Spinal cord (tissue), 9 donors: ENCODE measurements at regions not wholly inside any gene's neighbourhood (a gene's known extent, or its start where the extent isn't known, plus 50 kb on each side); places are given as distances from the start of the nearest gene placed in this dataset.

Source experiments
- DNase-seq, 6 donors: peaks; one replicate each; pipeline versions ENCODE4 v3.0.0 to v3.0.0-alpha.2; 2013 to 2015; ENCODE audit warnings: low spot score in 6 of 6, low read depth in 4 of 6
- H3K27ac ChIP-seq: one replicate; pipeline ENCODE4 v1.5.1; 2013; ENCODE audit warnings: low read depth, low read length, control low read depth
- H3K27me3 ChIP-seq: one replicate; pipeline ENCODE4 v1.6.1; 2013; ENCODE audit warnings: low read length; ENCODE audit not compliant: control insufficient read depth, insufficient read depth
- H3K36me3 ChIP-seq: one replicate; pipeline ENCODE4 v1.6.1; 2013; ENCODE audit warnings: low read length; ENCODE audit not compliant: control insufficient read depth, insufficient read depth
- H3K4me1 ChIP-seq: one replicate; pipeline ENCODE4 v1.6.1; 2013; ENCODE audit warnings: low read length; ENCODE audit not compliant: control insufficient read depth, insufficient read depth
- H3K4me3 ChIP-seq: one replicate; pipeline ENCODE4 v1.5.1; 2013; ENCODE audit warnings: low read depth, low read length, control low read depth
- H3K9me3 ChIP-seq: one replicate; pipeline ENCODE4 v1.6.1; 2013; ENCODE audit warnings: low read length; ENCODE audit not compliant: control insufficient read depth, insufficient read depth
- WGBS: methylation state at CpG from one replicate; pipeline ENCODE4 v1.1.5; 2013; ENCODE audit warnings: missing lambda C conversion rate; ENCODE audit not compliant: insufficient coverage; 5-methylcytosine and 5-hydroxymethylcytosine counted together
- donor health status: healthy.

- no peak for DNase-seq
- Histone ChIP-seq H3K36me3 (no peaks in the 10 kb centered on the region), H3K4me1 (no peaks in the 10 kb centered on the region), H3K27ac (no peak overlapping the region), H3K4me3 (no peak overlapping the region), H3K9me3 (peaks cover 2% of the 10 kb centered on the region), H3K27me3 (no peaks in the 10 kb centered on the region)
Measured at GRCh38 chrX:116897526-116897925, 434.8 kb upstream of the CT83 start.

GRCh38 chrX:116881961-116882360, 419.2 kb upstream of the CT83 start:
- no peak overlapping the region for H3K4me3 ChIP-seq
- DNase-seq = no peak
- no peaks in the 10 kb centered on the region for H3K4me1 ChIP-seq
- no peak overlapping the region for H3K27ac ChIP-seq
- no peaks in the 10 kb centered on the region for H3K27me3 ChIP-seq
- no peaks in the 10 kb centered on the region for H3K9me3 ChIP-seq
- H3K36me3 ChIP-seq = no peaks in the 10 kb centered on the region
- WGBS = no CpG with 5 or more reads among the region's 1 CpG

GRCh38 chrX:116873671-116874070, 410.9 kb upstream of the CT83 start:
- H3K4me1 ChIP-seq = no peaks in the 10 kb centered on the region
- no peaks in the 10 kb centered on the region for H3K36me3 ChIP-seq
- no peak for DNase-seq
- H3K27ac ChIP-seq = no peak overlapping the region
- no peak overlapping the region for H3K4me3 ChIP-seq
- 78% methylated on average over 3 of the region's 3 CpGs for WGBS
- no peaks in the 10 kb centered on the region for H3K27me3 ChIP-seq
- H3K9me3 ChIP-seq = no peaks in the 10 kb centered on the region

- no peaks in the 10 kb centered on the region for H3K36me3 ChIP-seq
Measured at GRCh38 chrX:116872931-116873330, 410.2 kb upstream of the CT83 start.

GRCh38 chrX:116863029-116863428, 400.3 kb upstream of the CT83 start:
- Histone ChIP-seq H3K4me1 (no peaks in the 10 kb centered on the region), H3K27ac (no peak overlapping the region), H3K9me3 (no peaks in the 10 kb centered on the region), H3K27me3 (no peaks in the 10 kb centered on the region), H3K4me3 (no peak overlapping the region), H3K36me3 (no peaks in the 10 kb centered on the region)
- WGBS = 61% methylated on average over 3 of the region's 4 CpGs
- no peak for DNase-seq

More at GRCh38 chrX:116872931-116873330, 410.2 kb upstream of the CT83 start:
- Histone ChIP-seq H3K4me1 (no peaks in the 10 kb centered on the region), H3K27ac (no peak overlapping the region), H3K4me3 (no peak overlapping the region), H3K27me3 (no peaks in the 10 kb centered on the region), H3K9me3 (no peaks in the 10 kb centered on the region)
- WGBS = no CpG with 5 or more reads among the region's 1 CpG
- no peak for DNase-seq

- no peak overlapping the region for H3K27ac ChIP-seq
- no peaks in the 10 kb centered on the region for H3K36me3 ChIP-seq
- 38% methylated on average over 1 of the region's 1 CpG for WGBS
- no peak for DNase-seq
- no peaks in the 10 kb centered on the region for H3K27me3 ChIP-seq
- H3K9me3 ChIP-seq = no peaks in the 10 kb centered on the region
- no peaks in the 10 kb centered on the region for H3K4me1 ChIP-seq
- H3K4me3 ChIP-seq = no peak overlapping the region
Measured at GRCh38 chrX:116862340-116862739, 399.6 kb upstream of the CT83 start.

- no peak for DNase-seq
- Histone ChIP-seq H3K9me3 (no peaks in the 10 kb centered on the region), H3K27ac (no peak overlapping the region), H3K4me1 (no peaks in the 10 kb centered on the region), H3K27me3 (no peaks in the 10 kb centered on the region), H3K36me3 (no peaks in the 10 kb centered on the region), H3K4me3 (no peak overlapping the region)
- 50% methylated on average over 1 of the region's 3 CpGs for WGBS
Measured at GRCh38 chrX:116841290-116841689, 378.5 kb upstream of the CT83 start.

- no peak overlapping the region for H3K27ac ChIP-seq
- WGBS = no CpG with 5 or more reads among the region's 4 CpGs
- no peaks in the 10 kb centered on the region for H3K36me3 ChIP-seq
- H3K9me3 ChIP-seq = no peaks in the 10 kb centered on the region
- no peaks in the 10 kb centered on the region for H3K27me3 ChIP-seq
- H3K4me1 ChIP-seq = no peaks in the 10 kb centered on the region
- DNase-seq = no peak
- no peak overlapping the region for H3K4me3 ChIP-seq
Measured at GRCh38 chrX:116827063-116827462, 364.3 kb upstream of the CT83 start.

- Histone ChIP-seq H3K4me3 (no peak overlapping the region), H3K36me3 (no peaks in the 10 kb centered on the region), H3K4me1 (no peaks in the 10 kb centered on the region), H3K9me3 (no peaks in the 10 kb centered on the region), H3K27ac (no peak overlapping the region), H3K27me3 (no peaks in the 10 kb centered on the region)
- 20% methylated on average over 1 of the region's 1 CpG for whole genome bisulfite sequencing
- DNase-seq = no peak
Measured at GRCh38 chrX:116824785-116825184, 362.0 kb upstream of the CT83 start.

- H3K4me1 ChIP-seq = no peaks in the 10 kb centered on the region
- no peak for DNase-seq
- H3K27ac ChIP-seq = no peak overlapping the region
- no peaks in the 10 kb centered on the region for H3K36me3 ChIP-seq
- no CpG with 5 or more reads among the region's 2 CpGs for WGBS
- H3K27me3 ChIP-seq = no peaks in the 10 kb centered on the region
- H3K4me3 ChIP-seq = no peak overlapping the region
- H3K9me3 ChIP-seq = no peaks in the 10 kb centered on the region
Measured at GRCh38 chrX:116823677-116824076, 360.9 kb upstream of the CT83 start.
